HG02981 (cell line): ENCODE measurements at regions not wholly inside any gene's neighbourhood (a gene's known extent, or its start where the extent isn't known, plus 50 kb on each side); places are given as distances from the start of the nearest gene placed in this dataset.
"Not testable (repeated sequence)": the region's sequence is repeated elsewhere in the genome, so short reads cannot be mapped to it uniquely, and the experiment has no call there.

Experiments
- ATAC-seq: cut with Tn5 transposase; IDR thresholded peaks from one replicate; pipeline ENCODE4 v1.9.1; 2021; ENCODE audit warnings: mild to moderate bottlenecking, moderate library complexity; ENCODE audit not compliant: unreplicated experiment

GRCh38 chr7:149635561-149636329 lies 137.6 kb downstream of the ZNF467 start:
- no peak for ATAC-seq

- ATAC-seq = no peak
Observed at GRCh38 chr7:149633976-149634945, 136.7 kb upstream of the ZNF746 start.

- not testable (repeated sequence) for ATAC-seq
Observed at GRCh38 chr7:149628361-149629149, 130.9 kb upstream of the ZNF746 start.

GRCh38 chr7:149627911-149628310 lies 130.3 kb upstream of the ZNF746 start:
- no peak for ATAC-seq

- no peak for ATAC-seq
Observed at GRCh38 chr7:149626972-149627371, 129.4 kb upstream of the ZNF746 start.

GRCh38 chr7:149625947-149626392 lies 128.4 kb upstream of the ZNF746 start:
- no peak for ATAC-seq

GRCh38 chr7:149625340-149625946 lies 127.8 kb upstream of the ZNF746 start:
- ATAC-seq = no peak

GRCh38 chr7:149624419-149625339 lies 127.1 kb upstream of the ZNF746 start:
- ATAC-seq = peak; percentile 90

GRCh38 chr7:149624006-149624405 lies 126.4 kb upstream of the ZNF746 start:
- peak; percentile 10 for ATAC-seq

- not testable (repeated sequence) for ATAC-seq
Observed at GRCh38 chr7:149623262-149623997, 125.8 kb upstream of the ZNF746 start.

GRCh38 chr7:149622444-149623210 lies 125.0 kb upstream of the ZNF746 start:
- no peak for ATAC-seq

- ATAC-seq = no peak
Observed at GRCh38 chr7:149621776-149622175, 124.2 kb upstream of the ZNF746 start.

- peak; percentile 34 for ATAC-seq
Observed at GRCh38 chr7:149620961-149621360, 123.4 kb upstream of the ZNF746 start.

GRCh38 chr7:149616898-149617297 lies 119.3 kb upstream of the ZNF746 start:
- ATAC-seq = no peak

- no peak for ATAC-seq
Observed at GRCh38 chr7:149615690-149616270, 118.2 kb upstream of the ZNF746 start.

GRCh38 chr7:149610441-149611011 lies 112.9 kb upstream of the ZNF746 start:
- ATAC-seq = no peak

- no peak for ATAC-seq
Observed at GRCh38 chr7:149608168-149608567, 110.6 kb upstream of the ZNF746 start.
